AG04449 (cell line): ENCODE measurements at regions not wholly inside any gene's neighbourhood (a gene's known extent, or its start where the extent isn't known, plus 50 kb on each side); places are given as distances from the start of the nearest gene placed in this dataset.
A peak's percentile ranks its signal among the peaks of the same experiment; 100 is the strongest.

Source experiments
- CTCF ChIA-PET: fragments of 350-600 bp; formaldehyde crosslinking; extraction: SDS; loops from one replicate; lab custom pipeline; 2021; ENCODE audit warnings: antibody characterized with exemption; lab: Yijun Ruan, JAX
- POLR2A ChIA-PET: fragments of 400-600, 350-600 bp; formaldehyde crosslinking; extraction: SDS; loops from one replicate; lab custom pipeline; 2020; ENCODE audit warnings: antibody characterized with exemption, inconsistent platforms; lab: Yijun Ruan, JAX
- DNase-seq: peaks from one replicate; pipeline ENCODE4 v3.0.0-alpha.2; 2010; ENCODE audit warnings: low read depth, low spot score
- H3K4me3 ChIP-seq: 2 replicates; pipeline ENCODE4 v1.5.1; 2011; ENCODE audit warnings: low read depth, mild to moderate bottlenecking, control low read depth, low read length
- CTCF ChIP-seq: IDR thresholded peaks from one replicate; pipeline ENCODE4 v1.5.1; 2011; ENCODE audit warnings: mild to moderate bottlenecking, moderate library complexity, low read length, control low read depth, inconsistent platforms; ENCODE audit not compliant: insufficient read depth; ENCODE audit errors: missing control alignments

DNA sequence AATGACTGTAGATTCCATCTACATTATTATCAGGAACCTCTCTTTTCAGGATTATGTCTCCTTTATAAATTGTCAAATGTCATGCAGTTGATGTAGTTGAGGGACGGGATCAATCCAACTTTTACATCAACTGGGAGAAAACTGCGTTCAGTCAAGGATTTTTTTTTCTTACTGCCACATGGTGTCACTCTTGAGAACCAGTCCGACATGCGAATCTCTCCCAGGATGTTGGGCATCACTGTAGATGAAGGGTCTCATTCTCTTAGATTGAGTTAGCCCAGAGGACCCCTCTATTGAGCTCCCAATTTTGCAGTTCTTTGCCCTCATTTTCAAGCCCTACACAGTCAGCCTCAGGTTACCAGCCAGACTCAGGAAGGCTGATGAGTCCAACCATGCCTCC is 120.3 kb upstream of the PTPRZ1 start:
- DNase-seq, result no peak
- POLR2A ChIA-PET, result no interaction called here
- no peak overlapping the region for H3K4me3 ChIP-seq
- CTCF ChIA-PET, result interaction anchor here (0.6 to 6.6 kb wide), 6 partner anchors 8 to 247 kb away, joined by 3 to 134 read pairs (median 4); no protein-coding TSS in a partner anchor
- peak; percentile 34 for TF ChIP-seq CTCF

GRCh38 chr7:121748546-121748945 is 124.4 kb upstream of the PTPRZ1 start:
- ChIA-PET CTCF (interaction anchor here (6.6 kb wide), 1 partner anchor 246 kb away, joined by 134 read pairs; no protein-coding TSS in a partner anchor), POLR2A (no interaction called here)
- H3K4me3 ChIP-seq, result no peak overlapping the region
- TF ChIP-seq CTCF, result no peak
- DNase-seq, result no peak

DNA sequence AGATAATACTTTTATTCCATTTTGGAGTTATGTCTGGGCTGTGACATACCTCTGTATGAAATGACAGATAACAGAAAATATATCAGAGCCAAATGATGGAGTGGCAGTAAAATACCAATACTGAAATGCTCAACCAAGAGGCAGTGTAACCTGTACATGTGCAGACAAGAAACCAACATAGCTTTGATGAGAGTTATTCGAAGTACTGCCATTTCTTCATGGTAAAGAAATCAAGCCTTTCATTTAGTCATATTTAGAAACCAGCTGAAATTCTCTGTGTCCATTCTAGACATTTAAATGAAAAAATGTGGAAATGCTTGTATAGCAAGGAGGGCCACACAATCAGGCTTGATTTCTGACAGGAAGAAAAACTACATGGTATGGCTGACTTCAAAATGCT is 127.1 kb upstream of the PTPRZ1 start:
- no peak for DNase-seq
- POLR2A ChIA-PET, result no interaction called here
- TF ChIP-seq CTCF, result no peak
- CTCF ChIA-PET, result interaction anchor here (2.3 to 2.4 kb wide), 2 partner anchors 248 to 251 kb away, joined by 10 to 13 read pairs; no protein-coding TSS in a partner anchor
- no peak overlapping the region for H3K4me3 ChIP-seq

GRCh38 chr7:121744877-121745276 is 128.1 kb upstream of the PTPRZ1 start:
- DNase-seq, result no peak
- no peak overlapping the region for H3K4me3 ChIP-seq
- ChIA-PET POLR2A (no interaction called here), CTCF (interaction anchor here (1.0 to 1.5 kb wide), 2 partner anchors 8 to 252 kb away, joined by 3 to 4 read pairs; no protein-coding TSS in a partner anchor)
- no peak for TF ChIP-seq CTCF

DNA sequence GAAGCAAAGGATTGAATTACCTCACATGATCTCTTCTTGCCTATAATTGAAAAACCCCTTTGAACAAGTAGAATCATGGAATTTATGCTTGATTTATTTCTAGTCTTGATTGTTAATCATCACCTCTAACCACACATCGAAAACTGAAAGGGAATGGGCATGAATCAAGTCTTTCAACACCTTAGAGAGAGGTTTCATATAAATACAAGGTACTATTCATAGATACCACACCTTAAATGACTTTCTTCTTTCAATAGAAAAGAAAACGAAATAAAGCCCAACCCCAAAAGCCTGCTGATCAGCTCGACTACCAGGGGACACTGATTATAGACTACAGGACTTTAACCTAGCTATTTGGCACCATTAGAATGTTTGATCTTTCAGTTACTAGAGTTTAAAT is 128.6 kb upstream of the PTPRZ1 start:
- no peak for TF ChIP-seq CTCF
- DNase-seq, result no peak
- H3K4me3 ChIP-seq, result no peak overlapping the region
- CTCF ChIA-PET, result interaction anchor here (1.0 to 1.5 kb wide), 2 partner anchors 9 to 252 kb away, joined by 3 to 4 read pairs; no protein-coding TSS in a partner anchor
- POLR2A ChIA-PET, result no interaction called here

DNA sequence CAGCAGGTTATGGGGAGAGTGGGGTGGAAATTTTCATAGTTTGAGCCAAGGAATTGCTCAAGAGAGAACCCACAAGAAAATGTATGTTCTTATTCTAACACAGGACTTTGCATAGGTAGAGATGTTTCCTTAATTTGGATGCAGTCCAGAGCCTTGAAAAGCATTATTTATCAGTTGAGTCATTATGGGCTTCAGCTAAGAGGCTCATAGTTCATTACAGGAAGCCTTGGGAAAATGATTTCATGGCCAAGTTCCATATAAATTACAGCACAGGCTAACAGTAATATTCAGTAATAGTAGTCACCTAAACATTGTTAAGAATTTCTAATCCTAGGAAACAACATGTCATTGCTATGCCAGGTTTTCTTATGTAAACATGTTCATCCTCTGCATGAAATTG is 131.1 kb upstream of the PTPRZ1 start:
- TF ChIP-seq CTCF, result no peak
- ChIA-PET CTCF (interaction anchor here (2.8 kb wide), 1 partner anchor 252 kb away, joined by 12 read pairs; no protein-coding TSS in a partner anchor), POLR2A (no interaction called here)
- no peak overlapping the region for H3K4me3 ChIP-seq
- DNase-seq, result no peak
